CD4-positive, alpha-beta T cell treated with Interleukin-21 for 1 hour (primary cell): ENCODE measurements at regions not wholly inside any gene's neighbourhood (a gene's known extent, or its start where the extent isn't known, plus 50 kb on each side); places are given as distances from the start of the nearest gene placed in this dataset.
"Not testable (repeated sequence)": the region's sequence is repeated elsewhere in the genome, so short reads cannot be mapped to it uniquely, and the experiment has no call there.

ENCODE experiments used
- DNase-seq: peaks from one replicate; pipeline ENCODE4 v3.0.0-alpha.2; 2020

- DNase-seq: no peak
Observed at GRCh38 chr9:79037338-79037737, 534.4 kb upstream of the TLE4 start.

DNA sequence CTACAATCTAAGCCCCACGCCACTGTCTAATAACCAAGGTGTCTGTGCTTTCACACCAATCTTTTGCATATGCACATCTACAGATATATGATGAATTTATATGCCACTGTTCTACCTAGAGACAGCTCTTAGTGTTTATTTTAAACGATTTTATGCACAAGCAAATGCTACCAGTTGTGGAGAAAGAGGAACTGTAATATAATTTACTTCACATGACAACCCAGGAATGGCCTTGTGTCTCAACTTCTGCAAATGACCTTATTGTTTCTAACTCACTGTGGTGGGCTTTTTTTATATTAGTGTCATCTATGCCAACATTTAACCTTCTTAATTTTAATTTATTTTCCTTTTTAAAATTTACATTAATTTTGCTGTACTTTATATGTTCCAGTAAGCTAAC lies 531.1 kb upstream of the TLE4 start:
- no peak for DNase-seq

GRCh38 chr9:79041266-79041665 lies 530.5 kb upstream of the TLE4 start:
- DNase-seq: no peak

DNA sequence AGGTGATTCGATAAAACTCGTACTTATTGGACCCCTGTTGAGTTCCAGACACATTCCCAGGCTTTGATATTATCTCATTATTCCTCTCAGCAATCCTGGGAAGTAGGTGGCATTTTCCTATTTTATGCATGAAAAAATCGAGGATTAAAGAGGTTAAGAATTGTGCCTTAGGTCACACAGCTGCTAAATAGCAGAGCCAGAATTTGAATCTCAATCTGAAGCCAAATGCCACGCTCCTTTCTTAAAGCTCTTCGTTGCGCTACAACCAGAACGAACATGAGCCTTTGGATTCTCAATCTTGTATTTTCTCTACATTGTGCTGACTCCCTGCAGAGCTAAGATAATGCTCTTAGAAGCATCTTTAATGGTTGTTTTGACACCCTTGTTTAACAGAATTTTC lies 527.8 kb upstream of the TLE4 start:
- DNase-seq: no peak

DNA sequence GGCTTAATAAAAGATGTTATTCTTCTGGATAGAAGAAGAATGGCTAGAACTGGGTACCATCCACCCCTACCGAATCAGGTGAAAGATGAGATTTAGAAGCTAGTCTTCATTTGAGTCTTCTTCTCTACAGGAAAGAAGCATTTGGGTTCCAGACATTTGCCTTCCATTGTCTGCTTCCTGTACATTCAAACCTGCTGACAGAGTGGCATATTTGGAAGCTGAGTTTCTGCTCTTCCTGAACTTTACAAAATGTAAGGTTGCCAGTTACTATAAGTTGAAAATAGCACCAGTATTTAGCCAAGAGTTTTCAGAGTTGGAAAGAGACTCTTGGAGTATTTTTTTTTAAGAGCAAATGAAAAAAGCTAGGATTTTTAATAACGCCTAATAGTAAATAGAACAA lies 525.4 kb upstream of the TLE4 start:
- no peak for DNase-seq

GRCh38 chr9:79049371-79049770 lies 522.4 kb upstream of the TLE4 start:
- DNase-seq: no peak

GRCh38 chr9:79053598-79053997 lies 518.2 kb upstream of the TLE4 start:
- DNase-seq: no peak

DNA sequence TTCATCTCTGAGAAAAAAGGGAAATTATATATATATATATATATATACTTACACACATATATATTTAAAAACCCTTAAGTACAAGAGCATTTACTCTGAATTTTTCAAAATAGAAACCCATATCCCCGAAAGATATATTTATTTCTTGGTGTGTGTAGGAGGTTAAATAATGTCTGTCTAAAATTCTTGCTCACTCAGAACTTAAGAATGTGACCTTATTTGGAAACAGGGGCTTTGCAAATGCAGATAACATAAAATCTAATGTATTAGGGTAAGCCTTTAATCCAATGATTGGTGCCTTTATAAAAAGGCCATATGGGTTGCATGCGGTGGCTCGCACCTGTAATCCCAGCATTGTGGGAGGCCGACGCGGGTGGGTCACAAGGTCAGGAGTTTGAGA lies 517.3 kb upstream of the TLE4 start:
- DNase-seq: no peak

GRCh38 chr9:79056041-79056440 lies 515.7 kb upstream of the TLE4 start:
- no peak for DNase-seq

DNA sequence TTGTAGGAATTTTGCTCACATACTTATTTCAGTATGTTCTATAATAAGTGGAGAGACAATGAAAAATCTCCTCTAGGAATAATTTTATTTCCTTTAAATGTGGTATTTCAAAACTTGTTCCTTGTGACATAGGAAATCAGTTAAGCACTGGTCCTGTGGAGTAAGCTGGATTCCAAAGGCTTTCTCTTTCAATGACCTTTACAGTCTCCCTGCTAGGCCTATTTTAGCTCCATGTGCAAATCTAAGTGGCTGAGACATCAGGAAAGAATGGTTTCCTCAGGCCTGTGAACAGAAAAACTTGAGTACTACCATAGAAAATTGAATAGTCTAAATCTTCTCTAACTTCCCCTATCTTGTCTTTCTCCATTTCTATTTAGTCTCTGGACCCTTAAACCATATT lies 514.2 kb upstream of the TLE4 start:
- DNase-seq: no peak

GRCh38 chr9:79060766-79061165 lies 511.0 kb upstream of the TLE4 start:
- no peak for DNase-seq

- DNase-seq: no peak
Observed at GRCh38 chr9:79061752-79062616, 509.8 kb upstream of the TLE4 start.

GRCh38 chr9:79073201-79073600 lies 498.6 kb upstream of the TLE4 start:
- no peak for DNase-seq

GRCh38 chr9:79080536-79080935 lies 491.2 kb upstream of the TLE4 start:
- no peak for DNase-seq

DNA sequence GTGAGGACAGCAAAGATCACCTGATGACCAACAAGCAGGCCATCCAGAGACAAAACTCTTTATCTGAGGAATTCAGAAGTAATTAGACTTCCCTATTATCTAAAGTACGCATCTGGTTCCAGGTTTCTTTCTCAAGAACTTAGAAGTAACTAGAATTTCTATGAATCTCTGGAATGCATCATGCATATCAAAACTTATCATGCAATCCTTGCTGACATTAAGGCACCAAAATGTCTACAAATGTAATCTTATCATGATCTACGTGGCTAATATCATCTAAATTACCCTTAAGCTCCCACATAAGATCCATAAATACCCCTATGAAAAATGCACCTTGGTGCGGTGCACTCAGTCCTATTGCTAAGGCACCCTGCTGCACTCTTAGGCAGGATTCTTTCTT lies 488.1 kb upstream of the TLE4 start:
- DNase-seq: no peak

DNA sequence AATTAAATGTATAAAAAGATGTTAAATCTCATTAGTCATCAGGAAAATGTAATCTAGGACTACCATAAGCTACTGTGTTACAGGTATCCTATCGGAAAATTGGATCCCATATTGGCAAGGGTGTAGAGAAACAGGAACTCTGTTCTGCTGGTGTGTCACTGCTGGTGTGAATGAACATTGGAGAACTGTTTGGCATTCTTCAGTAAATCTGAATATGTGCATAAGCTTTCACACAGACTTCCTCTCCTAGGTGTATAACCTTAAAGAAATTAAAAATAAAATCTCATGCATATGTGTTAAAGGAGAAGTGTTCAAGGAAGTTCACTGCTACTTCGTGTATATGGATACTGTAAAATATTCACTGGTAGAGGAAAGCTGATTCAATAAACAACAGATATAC lies 484.6 kb upstream of the TLE4 start:
- no peak for DNase-seq

GRCh38 chr9:79089054-79089560 lies 482.7 kb upstream of the TLE4 start:
- no peak for DNase-seq

DNA sequence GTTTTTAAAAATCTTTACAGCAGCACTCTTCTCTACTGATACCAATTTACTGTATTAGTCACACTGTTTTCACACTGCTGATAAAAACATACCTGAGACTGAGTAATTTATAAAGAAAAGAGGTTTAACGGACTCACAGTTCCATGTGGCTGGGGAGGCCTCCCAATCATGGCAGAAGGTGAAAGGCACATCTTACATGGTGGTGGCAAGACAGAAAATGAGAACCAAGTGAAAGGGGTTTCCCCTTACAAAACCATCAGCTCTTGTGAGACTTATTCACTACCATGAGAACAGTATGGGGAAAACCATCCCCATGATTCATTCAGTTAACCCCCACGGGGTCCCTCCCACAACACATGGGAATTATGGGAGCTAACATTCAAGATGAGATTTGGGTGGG lies 481.9 kb upstream of the TLE4 start:
- not testable (repeated sequence) for DNase-seq

DNA sequence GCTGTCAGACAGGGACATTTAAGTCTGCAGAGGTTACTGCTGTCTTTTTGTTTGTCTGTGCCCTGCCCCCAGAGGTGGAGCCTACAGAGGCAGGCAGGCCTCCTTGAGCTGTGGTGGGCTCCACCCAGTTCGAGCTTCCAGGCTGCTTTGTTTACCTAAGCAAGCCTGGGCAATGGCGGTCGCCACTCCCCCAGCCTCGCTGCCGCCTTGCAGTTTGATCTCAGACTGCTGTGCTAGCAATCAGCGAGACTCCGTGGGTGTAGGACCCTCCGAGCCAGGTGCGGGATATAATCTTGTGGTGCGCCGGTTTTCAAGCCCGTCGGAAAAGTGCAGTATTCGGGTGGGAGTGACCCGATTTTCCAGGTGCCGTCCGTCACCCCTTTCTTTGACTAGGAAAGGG lies 468.5 kb upstream of the TLE4 start:
- not testable (repeated sequence) for DNase-seq

- DNase-seq: no peak
Observed at GRCh38 chr9:79104216-79104615, 467.5 kb upstream of the TLE4 start.

DNA sequence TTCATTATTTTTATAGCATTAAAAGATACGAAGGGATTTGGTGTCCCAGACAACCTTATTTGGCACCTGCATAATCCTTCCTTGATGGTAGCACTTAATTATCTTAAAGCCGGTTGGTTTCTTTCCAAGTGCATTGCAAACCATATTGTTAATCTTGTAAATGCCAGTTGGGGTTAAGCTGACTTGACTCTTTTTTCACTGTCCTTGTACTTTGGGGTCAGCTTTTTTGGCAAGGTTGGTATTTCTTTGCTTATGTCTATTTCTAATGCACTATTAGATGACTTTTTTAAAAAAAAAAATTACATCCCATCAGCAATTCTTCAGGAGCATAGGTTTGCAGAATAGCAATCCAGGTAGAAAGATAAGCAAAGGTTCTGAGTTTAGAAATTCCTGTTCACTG lies 466.8 kb upstream of the TLE4 start:
- DNase-seq: no peak

DNA sequence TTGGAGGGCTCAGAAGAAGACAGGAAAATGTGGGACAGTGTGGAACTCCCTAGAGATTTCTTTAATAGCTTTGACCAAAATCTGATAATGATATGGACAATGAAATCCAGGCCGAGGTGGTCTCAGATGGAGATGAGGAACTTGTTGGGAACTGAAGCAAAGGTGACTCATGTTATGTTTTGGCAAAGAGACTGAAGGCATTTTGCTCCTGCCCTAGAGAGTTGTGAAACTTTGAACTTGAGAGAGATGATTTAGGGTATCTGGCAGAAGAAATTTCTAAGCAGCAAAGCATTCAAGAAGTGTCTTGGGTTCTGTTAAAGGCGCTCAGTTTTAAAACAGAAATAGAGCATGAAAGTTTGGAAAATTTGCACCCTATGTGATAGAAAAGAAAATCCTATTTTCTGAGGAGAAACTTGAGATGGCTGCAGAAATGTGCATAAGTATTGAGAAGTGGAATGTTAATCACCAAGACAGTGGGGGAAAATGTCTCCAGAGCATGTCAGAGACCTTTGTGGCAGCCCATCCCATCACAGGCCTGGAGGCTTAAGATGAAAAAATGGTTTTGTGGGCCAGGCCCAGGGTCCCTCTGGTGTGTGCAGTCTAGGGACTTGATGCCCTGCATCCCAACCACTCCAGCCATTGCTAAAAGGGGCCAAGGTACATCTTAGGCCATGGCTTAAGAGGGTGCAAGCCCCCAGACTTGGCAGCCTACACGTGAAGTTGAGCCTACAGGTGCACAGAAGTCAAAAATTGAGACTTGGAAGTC lies 463.7 kb upstream of the TLE4 start:
- no peak for DNase-seq

DNA sequence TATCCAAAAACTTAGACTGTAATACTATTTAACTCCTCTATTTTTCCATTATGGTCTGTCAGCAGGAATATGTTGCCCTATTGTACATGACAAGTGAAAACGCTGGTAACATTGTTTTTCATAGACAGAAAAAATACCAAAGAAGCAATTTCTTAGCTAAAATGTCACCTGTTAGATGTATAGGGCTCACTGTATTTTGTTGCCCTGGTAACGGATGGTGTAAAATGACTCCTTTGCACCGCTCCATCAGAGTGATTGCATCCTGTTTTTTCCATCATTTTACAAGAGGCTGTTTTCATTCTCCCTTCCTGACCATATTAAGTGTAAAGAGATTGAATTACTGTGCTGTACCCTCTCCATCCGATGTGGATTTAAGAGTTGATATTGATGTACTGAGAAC lies 460.1 kb upstream of the TLE4 start:
- DNase-seq: no peak

DNA sequence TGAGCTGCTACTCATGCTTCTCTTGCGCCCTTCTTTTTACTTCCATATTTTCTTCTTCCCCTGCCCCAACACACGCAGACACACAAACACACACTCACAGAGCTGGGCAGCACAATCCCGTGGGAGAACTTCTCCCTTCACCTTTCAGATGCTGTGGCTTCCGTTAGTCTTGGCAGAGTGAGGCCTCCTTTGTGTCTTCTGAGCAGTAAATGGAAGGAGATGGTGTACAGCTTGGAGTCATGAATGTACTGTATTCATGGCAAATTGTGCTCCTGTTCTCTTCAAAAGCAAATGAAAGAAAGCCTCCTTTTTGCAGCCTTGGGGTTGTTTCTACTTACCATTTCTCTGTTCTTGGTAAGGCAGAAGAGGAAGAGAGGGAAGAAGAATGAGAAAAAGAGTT lies 456.6 kb upstream of the TLE4 start:
- DNase-seq: no peak
